ENCODE measurements at regions not wholly inside any gene's neighbourhood (a gene's known extent, or its start where the extent isn't known, plus 50 kb on each side); places are given as distances from the start of the nearest gene placed in this dataset.
A peak's percentile ranks its signal among the peaks of the same experiment; 100 is the strongest.
"Not testable (repeated sequence)": the region's sequence is repeated elsewhere in the genome, so short reads cannot be mapped to it uniquely, and the experiment has no call there.

- in situ Hi-C loops (cut with HindIII; ENCODE audit: low pct_unique_long_range_greater_than_20kb, low sequenced_read_pairs): no loop called here
These were observed 583.2 kb downstream of the ALG10 start for GRCh38 chr12:34605510-34605887.

GRCh38 chr12:34605955-34606748, 583.9 kb downstream of the ALG10 start:
- in situ Hi-C loops (cut with HindIII; ENCODE audit: low pct_unique_long_range_greater_than_20kb, low sequenced_read_pairs): no loop called here
- DNase-seq (ENCODE audit: low read depth, low spot score): no peak

More at GRCh38 chr12:34605510-34605887, 583.2 kb downstream of the ALG10 start:
- no peak for DNase-seq (ENCODE audit: low read depth, low spot score)

GRCh38 chr12:34606749-34607519, 584.6 kb downstream of the ALG10 start:
- in situ Hi-C loops (cut with HindIII; ENCODE audit: low pct_unique_long_range_greater_than_20kb, low sequenced_read_pairs): no loop called here
- no peak for DNase-seq (ENCODE audit: low read depth, low spot score)

GRCh38 chr12:34607520-34608195, 585.4 kb downstream of the ALG10 start:
- in situ Hi-C loops (cut with HindIII; ENCODE audit: low pct_unique_long_range_greater_than_20kb, low sequenced_read_pairs): no loop called here
- DNase-seq (ENCODE audit: low read depth, low spot score): no peak

- in situ Hi-C loops (cut with HindIII; ENCODE audit: low pct_unique_long_range_greater_than_20kb, low sequenced_read_pairs): not testable (repeated sequence)
These were observed 591.7 kb downstream of the ALG10 start for GRCh38 chr12:34613988-34614387.

GRCh38 chr12:34625116-34625515, 602.8 kb downstream of the ALG10 start:
- in situ Hi-C loops (cut with HindIII; ENCODE audit: low pct_unique_long_range_greater_than_20kb, low sequenced_read_pairs): no loop called here
- DNase-seq (ENCODE audit: low read depth, low spot score): peak; percentile 66

More at GRCh38 chr12:34613988-34614387, 591.7 kb downstream of the ALG10 start:
- DNase-seq (ENCODE audit: low read depth, low spot score): not testable (repeated sequence)

GRCh38 chr12:34626363-34627157, 604.3 kb downstream of the ALG10 start:
- in situ Hi-C loops (cut with HindIII; ENCODE audit: low pct_unique_long_range_greater_than_20kb, low sequenced_read_pairs): no loop called here
- DNase-seq (ENCODE audit: low read depth, low spot score): no peak

Measured in SK-MEL-5 (cell line).